Spinal cord (tissue), 9 donors: ENCODE measurements at regions not wholly inside any gene's neighbourhood (a gene's known extent, or its start where the extent isn't known, plus 50 kb on each side); places are given as distances from the start of the nearest gene placed in this dataset.
"Not testable (repeated sequence)": the region's sequence is repeated elsewhere in the genome, so short reads cannot be mapped to it uniquely, and the experiment has no call there.

Experiments
- DNase-seq, 6 donors: peaks; one replicate each; pipeline versions ENCODE4 v3.0.0 to v3.0.0-alpha.2; 2013 to 2015; ENCODE audit warnings: low spot score in 6 of 6, low read depth in 4 of 6
- H3K27ac ChIP-seq: one replicate; pipeline ENCODE4 v1.5.1; 2013; ENCODE audit warnings: low read depth, low read length, control low read depth
- H3K27me3 ChIP-seq: one replicate; pipeline ENCODE4 v1.6.1; 2013; ENCODE audit warnings: low read length; ENCODE audit not compliant: control insufficient read depth, insufficient read depth
- H3K36me3 ChIP-seq: one replicate; pipeline ENCODE4 v1.6.1; 2013; ENCODE audit warnings: low read length; ENCODE audit not compliant: control insufficient read depth, insufficient read depth
- H3K4me1 ChIP-seq: one replicate; pipeline ENCODE4 v1.6.1; 2013; ENCODE audit warnings: low read length; ENCODE audit not compliant: control insufficient read depth, insufficient read depth
- H3K4me3 ChIP-seq: one replicate; pipeline ENCODE4 v1.5.1; 2013; ENCODE audit warnings: low read depth, low read length, control low read depth
- H3K9me3 ChIP-seq: one replicate; pipeline ENCODE4 v1.6.1; 2013; ENCODE audit warnings: low read length; ENCODE audit not compliant: control insufficient read depth, insufficient read depth
- WGBS: methylation state at CpG from one replicate; pipeline ENCODE4 v1.1.5; 2013; ENCODE audit warnings: missing lambda C conversion rate; ENCODE audit not compliant: insufficient coverage; 5-methylcytosine and 5-hydroxymethylcytosine counted together
- donor health status: healthy.

DNA sequence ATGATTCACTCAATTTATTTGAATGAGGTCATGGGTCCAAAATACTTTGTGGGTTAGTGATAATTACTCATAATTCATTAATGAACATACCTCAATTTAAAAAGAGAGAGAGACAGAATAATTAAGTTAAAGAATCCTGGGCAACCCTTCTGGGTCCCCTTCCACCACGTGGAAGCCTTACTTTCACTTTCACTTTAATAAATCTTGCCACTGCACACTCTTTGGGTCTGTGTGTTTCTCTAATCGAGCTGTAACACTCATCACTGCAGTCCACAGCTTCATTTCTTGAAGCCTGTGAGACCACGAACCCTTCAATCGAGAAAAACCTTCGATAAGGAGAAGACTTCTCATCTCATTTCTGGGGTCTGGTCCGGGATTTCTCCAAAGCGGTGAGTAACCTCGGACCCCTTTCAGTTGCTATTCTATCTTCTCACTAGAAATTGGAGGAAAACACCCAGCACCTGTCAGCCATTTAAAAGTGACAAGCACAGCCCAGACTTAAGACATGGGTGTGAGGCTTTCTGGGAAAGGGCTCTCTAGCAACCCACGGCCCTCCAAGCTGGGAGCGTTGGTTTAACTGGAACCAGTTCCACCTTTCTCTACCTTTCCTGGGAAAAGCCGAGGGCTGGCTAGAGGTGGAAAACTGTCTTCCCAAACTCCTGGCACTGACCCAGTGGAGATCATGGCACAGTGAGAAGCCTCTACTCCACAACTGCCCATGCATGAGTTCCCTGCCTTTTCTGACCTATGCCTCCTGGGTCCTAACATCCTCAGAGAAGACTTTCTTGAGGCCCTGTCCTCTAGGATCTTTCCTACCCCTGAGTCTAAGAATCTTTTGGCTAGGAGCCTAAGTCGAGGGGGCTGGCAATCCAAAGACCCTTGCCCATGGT, 148.8 kb upstream of the ATF7IP start:
- no peak overlapping the region for H3K4me3 ChIP-seq
- peaks cover 2% of the 10 kb centered on the region for H3K9me3 ChIP-seq
- no peaks in the 10 kb centered on the region for H3K27me3 ChIP-seq
- peak overlapping the region; percentile 33 for H3K27ac ChIP-seq
- H3K36me3 ChIP-seq, result no peaks in the 10 kb centered on the region
- no peaks in the 10 kb centered on the region for H3K4me1 ChIP-seq
- WGBS, result 82% methylated on average over 8 of the region's 12 CpGs
- no peak for DNase-seq

DNA sequence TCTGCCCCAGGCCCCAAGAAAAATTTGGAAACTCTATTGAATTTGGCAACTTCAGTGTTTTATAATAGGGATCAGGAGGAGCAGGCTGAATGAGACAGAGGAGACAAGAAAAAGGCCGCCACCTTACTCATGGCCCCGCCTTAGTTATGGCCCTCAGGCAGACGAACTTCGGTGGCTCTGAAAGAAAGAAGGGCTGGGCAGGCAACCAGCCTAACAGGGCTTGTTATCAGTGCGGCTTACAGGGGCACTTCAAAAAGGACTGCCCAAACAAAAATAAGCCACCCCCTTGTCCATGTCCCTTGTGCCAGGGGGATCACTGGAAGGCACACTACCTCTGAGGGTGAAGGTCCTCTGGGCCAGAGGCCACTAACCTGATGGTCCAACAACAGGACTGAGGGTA, 146.3 kb upstream of the ATF7IP start:
- H3K9me3 ChIP-seq, result peaks cover 2% of the 10 kb centered on the region
- H3K36me3 ChIP-seq, result no peaks in the 10 kb centered on the region
- WGBS, result 83% methylated on average over 4 of the region's 5 CpGs
- H3K27me3 ChIP-seq, result no peaks in the 10 kb centered on the region
- no peak overlapping the region for H3K27ac ChIP-seq
- H3K4me1 ChIP-seq, result no peaks in the 10 kb centered on the region
- no peak for DNase-seq
- H3K4me3 ChIP-seq, result no peak overlapping the region

DNA sequence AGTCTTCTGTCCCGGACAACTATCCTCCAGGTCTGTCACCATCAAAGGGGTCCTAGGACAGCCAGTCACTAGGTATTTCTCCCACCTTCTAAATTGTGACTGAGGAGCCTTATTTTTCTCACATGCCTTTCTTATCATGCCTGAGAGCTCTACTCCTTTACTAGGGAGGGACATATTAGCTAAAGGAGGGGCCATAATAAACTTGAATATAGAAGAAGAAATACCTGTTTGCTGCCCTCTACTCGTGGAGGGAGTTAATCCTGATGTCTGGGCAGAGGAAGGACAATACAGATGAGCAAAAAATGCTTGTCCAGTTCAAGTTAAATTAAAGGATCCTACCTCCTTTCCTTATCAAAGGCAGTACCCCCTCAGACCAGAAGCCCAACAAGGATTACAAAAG, 145.8 kb upstream of the ATF7IP start:
- not testable (repeated sequence) for H3K4me3 ChIP-seq, H3K36me3 ChIP-seq, H3K27ac ChIP-seq, H3K4me1 ChIP-seq, H3K9me3 ChIP-seq, H3K27me3 ChIP-seq, DNase-seq
- 89% methylated on average over 1 of the region's 2 CpGs for WGBS

DNA sequence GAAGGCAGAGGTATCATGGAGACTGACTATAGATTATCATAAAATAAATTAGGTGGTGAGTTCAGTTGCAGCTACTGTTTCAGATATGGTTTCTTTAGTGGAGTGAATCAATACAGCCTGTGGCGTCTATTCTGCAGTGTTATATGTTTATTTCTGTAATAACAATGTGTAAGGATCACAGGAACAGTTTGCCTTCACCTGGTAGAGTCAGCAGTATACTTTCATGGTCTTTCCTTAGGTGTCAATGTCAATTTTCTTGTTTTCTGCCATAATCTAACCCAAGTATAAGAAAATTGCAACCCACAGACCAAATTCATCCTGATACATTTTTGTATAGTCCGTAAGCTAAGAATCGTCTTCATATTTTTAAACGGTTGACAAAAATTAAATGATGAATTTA, 140.4 kb upstream of the ATF7IP start:
- Histone ChIP-seq H3K36me3 (no peaks in the 10 kb centered on the region), H3K27me3 (no peaks in the 10 kb centered on the region), H3K4me1 (no peaks in the 10 kb centered on the region), H3K9me3 (peaks cover 2% of the 10 kb centered on the region), H3K4me3 (no peak overlapping the region), H3K27ac (no peak overlapping the region)
- DNase-seq, result no peak
- WGBS, result no CpG with 5 or more reads among the region's 4 CpGs

DNA sequence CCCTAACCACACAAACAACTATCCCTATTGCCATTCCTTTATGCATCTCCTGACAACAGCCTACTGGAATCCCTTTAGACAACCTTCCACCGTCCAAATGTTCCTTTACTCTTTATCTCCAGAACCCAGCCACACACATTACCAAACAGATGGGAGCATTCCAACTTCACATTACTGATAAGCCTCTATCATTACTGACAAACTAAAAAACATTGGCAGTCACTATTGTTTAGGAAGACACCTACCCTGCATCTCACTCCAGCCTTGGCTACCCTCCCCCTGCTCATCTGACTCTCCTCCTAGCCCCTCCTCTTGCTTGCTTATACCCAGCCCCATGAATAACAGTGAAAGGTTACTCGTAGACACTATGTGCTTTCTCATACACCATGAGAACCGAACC, 130.3 kb upstream of the ATF7IP start:
- DNase-seq, H3K36me3 ChIP-seq, H3K4me3 ChIP-seq, H3K27ac ChIP-seq, H3K9me3 ChIP-seq, H3K27me3 ChIP-seq, H3K4me1 ChIP-seq: not testable (repeated sequence)
- WGBS, result 59% methylated on average over 3 of the region's 3 CpGs

DNA sequence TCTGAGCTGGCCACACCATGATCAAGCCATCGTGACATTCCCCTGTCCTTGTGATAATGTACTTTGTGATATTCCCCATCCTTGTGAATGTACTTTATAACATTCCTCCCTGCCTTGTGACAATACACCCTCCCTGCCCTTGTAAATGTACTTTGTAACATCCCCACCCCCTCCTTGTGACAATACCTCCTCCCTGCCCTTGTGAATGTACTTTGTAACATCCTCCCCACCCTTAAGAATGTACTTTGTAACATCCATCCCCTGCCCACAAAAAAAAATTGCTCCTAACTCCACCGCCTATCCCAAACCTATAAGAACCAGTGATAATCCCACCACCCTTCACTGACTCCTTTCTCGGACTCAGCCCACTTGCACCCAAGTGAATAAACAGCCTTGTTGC, 128.8 kb upstream of the ATF7IP start:
- not testable (repeated sequence) for H3K36me3 ChIP-seq, H3K27me3 ChIP-seq, H3K9me3 ChIP-seq, H3K27ac ChIP-seq, H3K4me3 ChIP-seq, DNase-seq
- no CpG with 5 or more reads among the region's 3 CpGs for WGBS
- peaks cover 11% of the 10 kb centered on the region for H3K4me1 ChIP-seq

DNA sequence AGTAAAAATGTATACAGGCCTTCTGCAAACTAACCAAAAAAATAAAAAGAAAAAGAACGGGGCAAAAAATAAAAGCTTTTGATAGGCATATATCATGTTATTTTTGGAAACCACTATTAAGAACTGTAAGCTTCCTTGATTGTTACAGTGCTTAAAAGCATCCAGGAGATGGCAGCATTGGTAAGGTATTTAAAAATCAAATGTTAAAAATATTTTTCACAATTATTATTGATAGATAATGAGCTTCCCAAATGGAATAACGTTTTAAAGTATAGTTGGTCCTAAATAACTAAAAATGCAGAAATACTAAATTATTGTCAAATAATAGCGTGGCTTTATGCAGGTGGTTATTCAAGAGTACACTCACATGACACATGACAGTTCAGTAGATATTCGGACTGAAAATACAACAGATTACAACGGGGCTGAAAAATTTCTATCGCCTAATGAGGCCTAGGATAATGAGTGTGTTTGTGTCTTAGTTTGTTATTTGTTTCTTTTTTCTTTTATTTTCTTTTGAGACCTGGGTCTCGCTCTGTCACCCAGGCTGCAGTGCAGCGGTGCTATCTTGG, 127.2 kb upstream of the ATF7IP start:
- peak in 2 of 6 donors; percentile 54 to 75 for DNase-seq
- Histone ChIP-seq H3K27me3 (no peaks in the 10 kb centered on the region), H3K27ac (no peak overlapping the region), H3K36me3 (no peaks in the 10 kb centered on the region), H3K4me1 (peaks cover 11% of the 10 kb centered on the region), H3K4me3 (no peak overlapping the region), H3K9me3 (peaks cover 4% of the 10 kb centered on the region)
- WGBS, result 100% methylated on average over 2 of the region's 8 CpGs

DNA sequence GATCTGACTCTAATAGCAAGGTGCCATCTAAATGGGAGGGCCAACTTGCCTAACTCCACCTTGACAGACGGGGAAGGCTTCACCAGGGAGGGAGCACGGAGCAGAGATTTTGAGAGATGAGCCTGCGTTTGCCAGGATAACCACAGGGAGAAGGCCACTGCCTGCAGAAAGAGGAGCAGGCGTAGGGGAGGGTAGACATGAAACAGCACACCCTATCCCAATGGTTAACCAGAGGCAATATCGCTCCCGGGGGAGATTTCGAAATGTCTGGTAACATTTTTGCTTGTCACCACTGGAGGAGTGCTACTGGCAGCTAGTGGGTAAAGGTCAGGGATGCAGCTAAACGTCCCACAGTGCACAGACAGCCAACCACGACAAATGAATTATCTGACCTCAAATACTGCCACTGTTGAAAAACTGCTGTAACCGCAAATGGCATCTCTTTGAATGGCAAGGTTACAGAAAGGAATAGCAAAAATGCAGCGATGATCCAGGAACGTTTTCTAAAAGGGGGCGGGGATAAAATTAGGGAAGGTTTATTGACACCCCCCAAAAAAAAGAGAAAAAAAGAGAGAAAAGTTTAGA, 126.0 kb upstream of the ATF7IP start:
- H3K27ac ChIP-seq, result peak overlapping the region; percentile 52
- WGBS, result 39% methylated on average over 6 of the region's 13 CpGs
- H3K9me3 ChIP-seq, result peaks cover 4% of the 10 kb centered on the region
- peak overlapping the region; percentile 10 for H3K4me3 ChIP-seq
- no peaks in the 10 kb centered on the region for H3K27me3 ChIP-seq
- peaks cover 11% of the 10 kb centered on the region for H3K4me1 ChIP-seq
- H3K36me3 ChIP-seq, result no peaks in the 10 kb centered on the region
- peak in 2 of 6 donors; percentile 43 to 70 for DNase-seq

DNA sequence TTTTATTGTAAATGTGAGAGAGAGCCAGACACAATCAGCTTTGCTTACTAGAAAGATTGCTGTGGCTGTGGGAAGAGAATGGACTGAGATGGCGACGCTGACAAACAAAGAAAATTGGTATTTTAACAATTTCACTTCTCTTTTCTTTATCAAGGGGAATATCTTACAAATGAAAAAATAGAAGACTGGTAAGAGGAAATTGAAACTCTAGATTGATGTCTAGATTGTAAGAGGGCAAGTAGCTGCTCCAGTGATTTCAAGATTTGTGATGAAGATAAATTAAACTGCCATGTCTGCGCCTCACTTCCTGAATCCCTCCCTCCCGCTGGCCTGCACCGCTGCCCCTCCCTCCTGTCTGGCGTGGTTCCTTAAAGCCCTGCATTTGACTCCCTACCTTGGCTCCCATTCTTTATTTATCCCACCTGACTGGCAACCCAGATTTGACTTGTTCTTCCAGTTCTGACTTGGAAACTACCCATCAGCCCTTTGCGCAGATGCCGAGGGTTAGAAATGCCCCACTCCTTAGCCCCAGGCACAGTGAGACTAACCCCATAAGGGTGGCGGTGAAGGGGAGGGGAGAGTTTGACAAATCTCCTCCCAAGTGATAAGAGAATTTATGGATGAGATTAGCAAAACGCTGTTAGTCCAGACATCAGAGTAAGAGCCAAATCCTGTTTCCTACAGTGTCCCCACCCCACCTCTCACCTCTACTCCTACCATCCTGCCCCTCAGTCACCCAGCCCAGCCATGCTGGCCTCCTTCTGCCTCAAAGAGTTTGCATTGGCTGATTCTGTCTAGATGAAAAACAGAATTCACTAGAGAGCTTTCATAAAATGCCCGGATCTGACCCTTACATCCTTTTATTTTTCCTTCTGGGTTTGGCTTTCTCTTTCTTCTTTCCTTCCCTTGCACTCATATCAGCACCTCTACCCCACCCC, 125.3 kb upstream of the ATF7IP start:
- peak overlapping the region; percentile 52 for H3K27ac ChIP-seq
- 30% methylated on average over 5 of the region's 11 CpGs for WGBS
- no peaks in the 10 kb centered on the region for H3K27me3 ChIP-seq

More for the DNA sequence above, 125.3 kb upstream of the ATF7IP start:
- Histone ChIP-seq H3K9me3 (peaks cover 4% of the 10 kb centered on the region), H3K36me3 (no peaks in the 10 kb centered on the region), H3K4me3 (no peak overlapping the region), H3K4me1 (peaks cover 11% of the 10 kb centered on the region)
- DNase-seq, result peak in 2 of 6 donors; percentile 26 to 62
